ENCODE measurements at regions not wholly inside any gene's neighbourhood (a gene's known extent, or its start where the extent isn't known, plus 50 kb on each side); places are given as distances from the start of the nearest gene placed in this dataset.

GRCh38 chr2:217650229-217650628 is 352.6 kb downstream of the TNS1 start:
- ATAC-seq = no peak
- Histone ChIP-seq H3K27me3 (ENCODE audit: control insufficient read depth, insufficient read depth, low read length) (no peaks in the 10 kb centered on the region), H3K4me1 (ENCODE audit: control insufficient read depth, insufficient read depth, low read length) (no peaks in the 10 kb centered on the region), H3K9me3 (ENCODE audit: control insufficient read depth, insufficient read depth, low read depth, low read length) (no peaks in the 10 kb centered on the region), H3K4me3 (ENCODE audit: low read depth in 2 of 2, low read length in 2 of 2) (no peak overlapping the region), H3K27ac (ENCODE audit: low read length) (no peak overlapping the region), H3K36me3 (ENCODE audit: control insufficient read depth, insufficient read depth, low read length) (no peaks in the 10 kb centered on the region)
- intact Hi-C loops (cut with micrococcal nuclease; ENCODE audit: unreplicated experiment) = no loop called here
- in situ Hi-C loops (cut with HindIII; ENCODE audit: low pct_unique_long_range_greater_than_20kb, low sequenced_read_pairs) = no loop called here
- TF ChIP-seq REST (IDR thresholded peaks at IDR 0.05; ENCODE audit: insufficient read depth in 1 of 2, low read depth in 2 of 2, low read length in 1 of 2) = no peak
- no peak for TF ChIP-seq SIN3A (IDR thresholded peaks at IDR 0.05; ENCODE audit: borderline replicate concordance, insufficient read depth, low read depth, low read length)
- no peak for TF ChIP-seq TCF7L2 (IDR thresholded peaks at IDR 0.05; ENCODE audit: low read depth, low read length)
- TF ChIP-seq CTCF (IDR thresholded peaks at IDR 0.05) = no peak
- no peak for TF ChIP-seq POLR2AphosphoS5 (IDR thresholded peaks at IDR 0.05; ENCODE audit: low read depth, low read length)
- POLR2A ChIA-PET = no interaction called here
- BruUV-seq (replicated peaks) = no TSS peak
- no peak for DNase-seq (ENCODE audit: low read depth, low spot score)
- CTCF ChIA-PET = no interaction called here

GRCh38 chr2:217647925-217648324 is 354.9 kb downstream of the TNS1 start:
- Histone ChIP-seq H3K4me3 (ENCODE audit: low read depth in 2 of 2, low read length in 2 of 2) (no peak overlapping the region), H3K36me3 (ENCODE audit: control insufficient read depth, insufficient read depth, low read length) (no peaks in the 10 kb centered on the region), H3K27me3 (ENCODE audit: control insufficient read depth, insufficient read depth, low read length) (no peaks in the 10 kb centered on the region), H3K9me3 (ENCODE audit: control insufficient read depth, insufficient read depth, low read depth, low read length) (no peaks in the 10 kb centered on the region), H3K4me1 (ENCODE audit: control insufficient read depth, insufficient read depth, low read length) (no peaks in the 10 kb centered on the region), H3K27ac (ENCODE audit: low read length) (no peak overlapping the region)
- TF ChIP-seq REST (IDR thresholded peaks at IDR 0.05; ENCODE audit: insufficient read depth in 1 of 2, low read depth in 2 of 2, low read length in 1 of 2) = no peak
- no peak for TF ChIP-seq SIN3A (IDR thresholded peaks at IDR 0.05; ENCODE audit: borderline replicate concordance, insufficient read depth, low read depth, low read length)
- no peak for TF ChIP-seq POLR2AphosphoS5 (IDR thresholded peaks at IDR 0.05; ENCODE audit: low read depth, low read length)
- no peak for TF ChIP-seq CTCF (IDR thresholded peaks at IDR 0.05)
- TF ChIP-seq TCF7L2 (IDR thresholded peaks at IDR 0.05; ENCODE audit: low read depth, low read length) = no peak
- in situ Hi-C loops (cut with HindIII; ENCODE audit: low pct_unique_long_range_greater_than_20kb, low sequenced_read_pairs) (no loop called here), intact Hi-C loops (cut with micrococcal nuclease; ENCODE audit: unreplicated experiment) (no loop called here)
- no TSS peak for BruUV-seq (replicated peaks)
- DNase-seq (ENCODE audit: low read depth, low spot score) (no peak), ATAC-seq (no peak)
- ChIA-PET CTCF (no interaction called here), POLR2A (no interaction called here)

Measured in Panc1 (cell line).